ENCODE measurements at regions not wholly inside any gene's neighbourhood (a gene's known extent, or its start where the extent isn't known, plus 50 kb on each side); places are given as distances from the start of the nearest gene placed in this dataset.

GRCh38 chr20:55626716-55627115, 378.6 kb downstream of the CBLN4 start:
- Histone ChIP-seq H3K4me3 (no peak overlapping the region), H2AFZ (no peak overlapping the region), H3K27ac (no peak overlapping the region), H3K4me1 (ENCODE audit: insufficient read depth) (no peaks in the 10 kb centered on the region), H3K79me2 (no peaks in the 10 kb centered on the region), H3K27me3 (no peaks in the 10 kb centered on the region), H3K9me3 (ENCODE audit: low read depth) (no peaks in the 10 kb centered on the region), H3K4me2 (no peak overlapping the region), H3K9me2 (replicated peaks; ENCODE audit: insufficient read depth) (no peaks in the 10 kb centered on the region), H4K20me1 (ENCODE audit: insufficient read depth, poor library complexity, severe bottlenecking) (no peaks in the 10 kb centered on the region), H3K36me3 (replicated peaks; ENCODE audit: insufficient read depth, low read depth) (no peaks in the 10 kb centered on the region)
- DNase-seq (ENCODE audit: low spot score) = no peak
- 92% methylated on average over 4 of the region's 4 CpGs for WGBS (ENCODE audit: low lambda C conversion rate, missing lambda C conversion rate)
- TF ChIP-seq EZH2 (IDR thresholded peaks at IDR 0.05; ENCODE audit: borderline replicate concordance) (no peak), EZH2phosphoT487 (IDR thresholded peaks at IDR 0.05; ENCODE audit: low read depth, severe bottlenecking, unreplicated experiment) (no peak)
- TF ChIP-seq, protein P1, sequence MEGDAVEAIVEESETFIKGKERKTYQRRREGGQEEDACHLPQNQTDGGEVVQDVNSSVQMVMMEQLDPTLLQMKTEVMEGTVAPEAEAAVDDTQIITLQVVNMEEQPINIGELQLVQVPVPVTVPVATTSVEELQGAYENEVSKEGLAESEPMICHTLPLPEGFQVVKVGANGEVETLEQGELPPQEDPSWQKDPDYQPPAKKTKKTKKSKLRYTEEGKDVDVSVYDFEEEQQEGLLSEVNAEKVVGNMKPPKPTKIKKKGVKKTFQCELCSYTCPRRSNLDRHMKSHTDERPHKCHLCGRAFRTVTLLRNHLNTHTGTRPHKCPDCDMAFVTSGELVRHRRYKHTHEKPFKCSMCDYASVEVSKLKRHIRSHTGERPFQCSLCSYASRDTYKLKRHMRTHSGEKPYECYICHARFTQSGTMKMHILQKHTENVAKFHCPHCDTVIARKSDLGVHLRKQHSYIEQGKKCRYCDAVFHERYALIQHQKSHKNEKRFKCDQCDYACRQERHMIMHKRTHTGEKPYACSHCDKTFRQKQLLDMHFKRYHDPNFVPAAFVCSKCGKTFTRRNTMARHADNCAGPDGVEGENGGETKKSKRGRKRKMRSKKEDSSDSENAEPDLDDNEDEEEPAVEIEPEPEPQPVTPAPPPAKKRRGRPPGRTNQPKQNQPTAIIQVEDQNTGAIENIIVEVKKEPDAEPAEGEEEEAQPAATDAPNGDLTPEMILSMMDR (IDR thresholded peaks at IDR 0.05; ENCODE audit: poor library complexity) = no peak

GRCh38 chr20:55616367-55616766, 389.0 kb downstream of the CBLN4 start:
- H3K4me1 ChIP-seq (ENCODE audit: insufficient read depth) = no peaks in the 10 kb centered on the region
- no peaks in the 10 kb centered on the region for H4K20me1 ChIP-seq (ENCODE audit: insufficient read depth, poor library complexity, severe bottlenecking)
- H3K4me2 ChIP-seq = no peak overlapping the region
- no peak overlapping the region for H3K4me3 ChIP-seq
- DNase-seq (ENCODE audit: low spot score) = no peak
- no peaks in the 10 kb centered on the region for H3K36me3 ChIP-seq (replicated peaks; ENCODE audit: insufficient read depth, low read depth)
- H3K9me2 ChIP-seq (replicated peaks; ENCODE audit: insufficient read depth) = no peaks in the 10 kb centered on the region
- WGBS (ENCODE audit: low lambda C conversion rate, missing lambda C conversion rate) = 87% methylated on average over 8 of the region's 8 CpGs
- H3K79me2 ChIP-seq = no peaks in the 10 kb centered on the region
- H2AFZ ChIP-seq = no peak overlapping the region
- no peak overlapping the region for H3K27ac ChIP-seq
- H3K9me3 ChIP-seq (ENCODE audit: low read depth) = no peaks in the 10 kb centered on the region
- H3K27me3 ChIP-seq = no peaks in the 10 kb centered on the region
- no peak for TF ChIP-seq EZH2 (IDR thresholded peaks at IDR 0.05; ENCODE audit: borderline replicate concordance)
- TF ChIP-seq, protein P1 (IDR thresholded peaks at IDR 0.05; ENCODE audit: poor library complexity) = no peak
- TF ChIP-seq EZH2phosphoT487 (IDR thresholded peaks at IDR 0.05; ENCODE audit: low read depth, severe bottlenecking, unreplicated experiment) = no peak

- TF ChIP-seq EZH2 (IDR thresholded peaks at IDR 0.05; ENCODE audit: borderline replicate concordance) (no peak), EZH2phosphoT487 (IDR thresholded peaks at IDR 0.05; ENCODE audit: low read depth, severe bottlenecking, unreplicated experiment) (no peak)
- TF ChIP-seq, protein P1 (IDR thresholded peaks at IDR 0.05; ENCODE audit: poor library complexity) = no peak
- H3K4me2 ChIP-seq = no peak overlapping the region
These were observed 389.5 kb downstream of the CBLN4 start for GRCh38 chr20:55615818-55616217.

More at GRCh38 chr20:55615818-55616217, 389.5 kb downstream of the CBLN4 start:
- Histone ChIP-seq H3K9me2 (replicated peaks; ENCODE audit: insufficient read depth) (no peaks in the 10 kb centered on the region), H3K79me2 (no peaks in the 10 kb centered on the region), H3K4me1 (ENCODE audit: insufficient read depth) (no peaks in the 10 kb centered on the region), H3K36me3 (replicated peaks; ENCODE audit: insufficient read depth, low read depth) (no peaks in the 10 kb centered on the region), H3K27me3 (no peaks in the 10 kb centered on the region), H3K27ac (no peak overlapping the region), H2AFZ (no peak overlapping the region), H3K4me3 (no peak overlapping the region), H4K20me1 (ENCODE audit: insufficient read depth, poor library complexity, severe bottlenecking) (no peaks in the 10 kb centered on the region), H3K9me3 (ENCODE audit: low read depth) (no peaks in the 10 kb centered on the region)
- no peak for DNase-seq (ENCODE audit: low spot score)
- WGBS (ENCODE audit: low lambda C conversion rate, missing lambda C conversion rate) = 86% methylated on average over 4 of the region's 4 CpGs
